Panc1 (cell line): ENCODE measurements at regions not wholly inside any gene's neighbourhood (a gene's known extent, or its start where the extent isn't known, plus 50 kb on each side); places are given as distances from the start of the nearest gene placed in this dataset.

Experiments used
- CTCF ChIP-seq: fragments of 450-650 bp; IDR thresholded peaks from 2 replicates; pipeline ENCODE4 v1.5.1; 2017; ENCODE audit warnings: mild to moderate bottlenecking
- POLR2AphosphoS5 ChIP-seq: IDR thresholded peaks from 2 replicates; pipeline ENCODE4 v1.6.1; 2012; ENCODE audit warnings: mild to moderate bottlenecking, low read depth, low read length, moderate library complexity
- REST ChIP-seq, 2 experiments: IDR thresholded peaks; 2 replicates each; pipeline ENCODE4 v1.6.1; 2011 to 2012; ENCODE audit warnings: low read depth in 2 of 2, control low read depth in 1 of 2, low read length in 1 of 2, mild to moderate bottlenecking in 1 of 2, moderate library complexity in 1 of 2; ENCODE audit not compliant: insufficient read depth in 1 of 2
- SIN3A ChIP-seq: IDR thresholded peaks from 2 replicates; pipeline ENCODE4 v1.6.1; 2012; ENCODE audit warnings: low read depth, mild to moderate bottlenecking, low read length, moderate library complexity, borderline replicate concordance; ENCODE audit not compliant: insufficient read depth
- TCF7L2 ChIP-seq: IDR thresholded peaks from 2 replicates; pipeline ENCODE4 v1.6.1; 2011; ENCODE audit warnings: mild to moderate bottlenecking, low read depth, low read length, inconsistent platforms

GRCh38 chr12:71008616-71009015 is 88.1 kb upstream of the PTPRR start:
- no peak for TF ChIP-seq REST (IDR thresholded peaks at IDR 0.05; ENCODE audit: insufficient read depth in 1 of 2, low read depth in 2 of 2, low read length in 1 of 2)
- no peak for TF ChIP-seq POLR2AphosphoS5
- no peak for TF ChIP-seq CTCF
- no peak for TF ChIP-seq SIN3A
- no peak for TF ChIP-seq TCF7L2
